ENCODE measurements at regions not wholly inside any gene's neighbourhood (a gene's known extent, or its start where the extent isn't known, plus 50 kb on each side); places are given as distances from the start of the nearest gene placed in this dataset.

GRCh38 chr3:14311729-14312128 is 90.7 kb upstream of the SLC6A6 start:
- TF ChIP-seq CTCF (IDR thresholded peaks at IDR 0.05): no peak
- TF ChIP-seq EZH2phosphoT487 (IDR thresholded peaks at IDR 0.05): no peak
